Esophagus muscularis mucosa (tissue), 4 donors: ENCODE measurements at regions not wholly inside any gene's neighbourhood (a gene's known extent, or its start where the extent isn't known, plus 50 kb on each side); places are given as distances from the start of the nearest gene placed in this dataset.

Experiments
- DNase-seq: peaks from one replicate; pipeline ENCODE4 v3.0.0-alpha.2; 2017; ENCODE audit errors: extremely low spot score
- H3K27ac ChIP-seq, 4 donors: fragments of 200-600 bp; sonication (generic); replicated peaks in 1 of 4; 1 replicate in 3 of 4; 2 replicates in 1 of 4; pipeline ENCODE4 v1.5.1; 2016 to 2019; ENCODE audit warnings: mild to moderate bottlenecking in 1 of 4
- H3K27me3 ChIP-seq, 4 donors: fragments of 200-600 bp; sonication (generic); one replicate each; pipeline versions ENCODE4 v1.5.1 to v1.6.0; 2016 to 2019
- H3K36me3 ChIP-seq, 4 donors: fragments of 200-600 bp; sonication (generic); one replicate each; pipeline ENCODE4 v1.5.1; 2016 to 2019
- H3K4me1 ChIP-seq, 4 donors: fragments of 200-600 bp; sonication (generic); one replicate each; pipeline ENCODE4 v1.5.1; 2016 to 2019
- H3K4me3 ChIP-seq, 4 donors: fragments of 200-600 bp; sonication (generic); 1 replicate in 2 of 4; 2 replicates in 2 of 4; pipeline ENCODE4 v1.5.1; 2016 to 2019; ENCODE audit warnings: mild to moderate bottlenecking in 4 of 4, moderate library complexity in 1 of 4
- H3K9me3 ChIP-seq, 4 donors: fragments of 200-600 bp; sonication (generic); 1 replicate in 3 of 4; 2 replicates in 1 of 4; pipeline ENCODE4 v1.5.1; 2016 to 2019
- EP300 ChIP-seq: sonication (generic); formaldehyde crosslinking; IDR thresholded peaks from one replicate; pipeline ENCODE4 v1.6.1; 2017; ENCODE audit warnings: antibody characterized with exemption
- POLR2A ChIP-seq: fragments of 450-650 bp; IDR thresholded peaks from one replicate; pipeline ENCODE4 v1.6.1; 2017; ENCODE audit warnings: antibody characterized with exemption, moderate library complexity, mild to moderate bottlenecking, low read depth
- POLR2AphosphoS5 ChIP-seq, 2 donors: sonication (generic); formaldehyde crosslinking; IDR thresholded peaks; one replicate each; pipeline ENCODE4 v1.6.1; 2017; ENCODE audit warnings: antibody characterized with exemption in 2 of 2
- WGBS: methylation state at CpG from one replicate; pipeline ENCODE4 v1.1.5; 2018; 5-methylcytosine and 5-hydroxymethylcytosine counted together
- intact Hi-C: fragments of 100-400 bp; cut with DNase I; formaldehyde crosslinking; loops from one replicate; pipeline ENCODE4 v1.15.1; 2023
- TF ChIP-seq, protein P1 (sequence below), 3 experiments: fragments of 200-600 bp in 2 of 3; fragments of 450-650 bp in 1 of 3; sonication (generic) in 2 of 3; IDR thresholded peaks; one replicate each; pipeline ENCODE4 v1.5.1; 2017 to 2019; ENCODE audit warnings: antibody characterized with exemption in 3 of 3, mild to moderate bottlenecking in 2 of 3, moderate library complexity in 1 of 3

GRCh38 chr5:155481182-155481581 is 467.6 kb downstream of the KIF4B start:
- DNase-seq: peak; percentile 37
- no peak overlapping the region for H3K27ac ChIP-seq

GRCh38 chr5:155482428-155482827 is 468.9 kb downstream of the KIF4B start:
- Histone ChIP-seq H3K27ac (no peak overlapping the region), H3K4me3 (no peak overlapping the region), H3K9me3 (no peaks in the 10 kb centered on the region), H3K4me1 (peaks cover 0 to 3% (median 0%) of the 10 kb centered on the region in 4 donors), H3K27me3 (no peaks in the 10 kb centered on the region), H3K36me3 (no peaks in the 10 kb centered on the region)
- intact Hi-C loops: no loop called here
- TF ChIP-seq POLR2A: no peak
- TF ChIP-seq POLR2AphosphoS5 (IDR thresholded peaks at IDR 0.05): no peak
- TF ChIP-seq, protein P1, sequence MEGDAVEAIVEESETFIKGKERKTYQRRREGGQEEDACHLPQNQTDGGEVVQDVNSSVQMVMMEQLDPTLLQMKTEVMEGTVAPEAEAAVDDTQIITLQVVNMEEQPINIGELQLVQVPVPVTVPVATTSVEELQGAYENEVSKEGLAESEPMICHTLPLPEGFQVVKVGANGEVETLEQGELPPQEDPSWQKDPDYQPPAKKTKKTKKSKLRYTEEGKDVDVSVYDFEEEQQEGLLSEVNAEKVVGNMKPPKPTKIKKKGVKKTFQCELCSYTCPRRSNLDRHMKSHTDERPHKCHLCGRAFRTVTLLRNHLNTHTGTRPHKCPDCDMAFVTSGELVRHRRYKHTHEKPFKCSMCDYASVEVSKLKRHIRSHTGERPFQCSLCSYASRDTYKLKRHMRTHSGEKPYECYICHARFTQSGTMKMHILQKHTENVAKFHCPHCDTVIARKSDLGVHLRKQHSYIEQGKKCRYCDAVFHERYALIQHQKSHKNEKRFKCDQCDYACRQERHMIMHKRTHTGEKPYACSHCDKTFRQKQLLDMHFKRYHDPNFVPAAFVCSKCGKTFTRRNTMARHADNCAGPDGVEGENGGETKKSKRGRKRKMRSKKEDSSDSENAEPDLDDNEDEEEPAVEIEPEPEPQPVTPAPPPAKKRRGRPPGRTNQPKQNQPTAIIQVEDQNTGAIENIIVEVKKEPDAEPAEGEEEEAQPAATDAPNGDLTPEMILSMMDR (IDR thresholded peaks at IDR 0.05): no peak
- TF ChIP-seq EP300: no peak
- no peak for DNase-seq

More at GRCh38 chr5:155481182-155481581, 467.6 kb downstream of the KIF4B start:
- TF ChIP-seq POLR2A: no peak
- TF ChIP-seq, protein P1 (IDR thresholded peaks at IDR 0.05): no peak
- TF ChIP-seq EP300: no peak
- no peak for TF ChIP-seq POLR2AphosphoS5 (IDR thresholded peaks at IDR 0.05)
- Histone ChIP-seq H3K4me1 (peaks cover 0 to 3% (median 0%) of the 10 kb centered on the region in 4 donors), H3K36me3 (no peaks in the 10 kb centered on the region), H3K27me3 (no peaks in the 10 kb centered on the region), H3K4me3 (no peak overlapping the region), H3K9me3 (no peaks in the 10 kb centered on the region)
- intact Hi-C loops: no loop called here
- WGBS: 33% methylated on average over 1 of the region's 1 CpG

DNA sequence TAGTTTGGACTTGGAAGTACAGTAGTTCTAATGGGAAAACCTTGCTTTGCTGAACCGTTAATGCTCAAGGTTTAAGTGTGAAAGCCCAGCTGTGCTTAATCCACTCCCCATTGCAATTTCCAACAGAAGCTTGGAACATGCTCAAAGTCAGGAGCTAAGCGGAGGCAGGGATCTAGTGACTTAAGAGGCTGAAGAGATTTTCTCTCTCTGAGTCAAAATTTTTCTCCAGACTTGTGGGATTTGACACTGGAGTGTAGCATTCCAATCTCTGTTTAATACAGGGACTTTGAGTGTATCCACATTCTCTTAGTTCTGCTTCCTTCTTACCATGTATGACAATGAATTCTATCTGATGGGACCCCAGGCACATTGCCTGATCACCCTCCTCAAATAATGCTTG is 471.8 kb downstream of the KIF4B start:
- Histone ChIP-seq H3K4me1 (peaks cover 0 to 3% (median 0%) of the 10 kb centered on the region in 4 donors), H3K9me3 (no peaks in the 10 kb centered on the region), H3K4me3 (no peak overlapping the region), H3K27me3 (no peaks in the 10 kb centered on the region), H3K36me3 (no peaks in the 10 kb centered on the region), H3K27ac (no peak overlapping the region)
- no peak for DNase-seq
- TF ChIP-seq, protein P1 (IDR thresholded peaks at IDR 0.05): no peak
- no peak for TF ChIP-seq POLR2A
- TF ChIP-seq EP300: no peak
- TF ChIP-seq POLR2AphosphoS5 (IDR thresholded peaks at IDR 0.05): no peak
- 55% methylated on average over 2 of the region's 2 CpGs for WGBS
- intact Hi-C loops: no loop called here

DNA sequence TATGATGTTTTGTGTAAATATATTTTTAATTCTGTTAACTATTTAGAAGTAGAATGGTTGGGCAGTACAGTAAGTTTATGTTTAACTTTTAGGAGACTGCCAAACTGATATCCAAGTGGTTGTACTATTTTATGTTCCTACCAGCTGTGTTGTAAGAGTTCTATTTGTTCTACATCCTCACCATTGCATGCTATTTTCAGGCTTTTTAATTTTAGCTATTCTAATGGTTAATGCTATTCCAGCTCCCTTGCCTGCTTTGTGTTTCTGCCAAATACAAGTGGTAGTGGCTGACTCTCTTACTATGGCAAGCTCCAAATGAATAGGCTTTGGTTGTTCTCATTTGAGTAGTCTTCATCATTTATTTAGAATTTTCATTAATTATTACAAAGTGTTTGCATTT is 476.4 kb downstream of the KIF4B start:
- no peak for DNase-seq
- Histone ChIP-seq H3K9me3 (no peaks in the 10 kb centered on the region), H3K4me1 (peaks cover 0 to 3% (median 0%) of the 10 kb centered on the region in 4 donors), H3K4me3 (no peak overlapping the region), H3K27me3 (no peaks in the 10 kb centered on the region), H3K36me3 (no peaks in the 10 kb centered on the region), H3K27ac (no peak overlapping the region)
- intact Hi-C loops: no loop called here
- TF ChIP-seq POLR2AphosphoS5 (IDR thresholded peaks at IDR 0.05): no peak
- TF ChIP-seq POLR2A: no peak
- TF ChIP-seq, protein P1 (IDR thresholded peaks at IDR 0.05): no peak
- TF ChIP-seq EP300: no peak

DNA sequence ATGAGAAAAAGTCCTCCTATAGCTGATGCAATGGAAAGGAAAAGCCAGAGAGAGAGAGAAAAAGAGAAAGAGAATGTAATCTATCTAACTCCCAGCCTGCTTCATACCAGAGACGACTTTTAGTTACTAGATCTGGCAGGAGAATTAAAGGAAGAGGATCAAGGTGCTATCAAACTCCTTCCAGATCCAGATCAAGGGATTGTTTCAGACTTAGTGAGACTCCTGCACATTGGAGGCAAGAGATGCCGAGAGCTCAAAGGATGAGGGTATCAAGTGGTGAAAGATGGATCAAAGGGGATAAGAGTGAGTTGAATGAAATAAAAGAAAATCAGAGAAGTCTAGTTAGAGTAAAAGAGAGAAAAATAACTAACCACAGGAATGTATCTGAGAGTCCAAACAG is 478.6 kb downstream of the KIF4B start:
- intact Hi-C loops: no loop called here
- H3K9me3 ChIP-seq: no peaks in the 10 kb centered on the region
- WGBS: 80% methylated on average over 2 of the region's 2 CpGs
- no peaks in the 10 kb centered on the region for H3K27me3 ChIP-seq
- no peaks in the 10 kb centered on the region for H3K36me3 ChIP-seq
- no peaks in the 10 kb centered on the region for H3K4me1 ChIP-seq
- TF ChIP-seq, protein P1 (IDR thresholded peaks at IDR 0.05): no peak
- TF ChIP-seq POLR2AphosphoS5 (IDR thresholded peaks at IDR 0.05) (no peak), EP300 (no peak), POLR2A (no peak)
- DNase-seq: no peak
- H3K27ac ChIP-seq: no peak overlapping the region
- no peak overlapping the region for H3K4me3 ChIP-seq
